ENCODE measurements at regions not wholly inside any gene's neighbourhood (a gene's known extent, or its start where the extent isn't known, plus 50 kb on each side); places are given as distances from the start of the nearest gene placed in this dataset.

DNA sequence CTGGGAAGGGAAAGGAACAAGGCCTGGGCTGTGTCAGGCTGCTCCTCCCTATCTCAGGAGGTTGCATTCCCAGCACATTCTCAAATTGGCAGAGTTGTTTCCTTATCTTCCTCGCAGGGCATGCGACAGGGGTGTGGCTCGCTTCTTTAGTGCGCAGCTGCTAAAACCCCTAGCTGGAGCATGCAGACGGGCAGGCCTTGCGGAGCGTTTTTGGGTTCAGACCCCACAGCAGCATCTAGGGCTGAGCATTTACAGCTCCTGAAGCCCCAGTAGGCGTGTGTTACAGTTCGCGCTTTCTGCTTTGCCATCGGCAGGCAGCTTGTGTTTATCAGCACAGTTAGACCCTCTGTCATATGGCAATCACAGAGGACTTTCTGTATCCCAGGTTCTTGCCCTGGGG is 392.4 kb downstream of the TECRL start:
- H3K56ac ChIP-seq (ENCODE audit: extremely low read depth, insufficient read depth, low read length): no peak overlapping the region
- no peak overlapping the region for H4K91ac ChIP-seq (ENCODE audit: insufficient read depth, low read depth, low read length)
- ChIA-PET POLR2A (ENCODE audit: unreplicated experiment) (no interaction called here), CTCF (no interaction called here)
- H4K20me1 ChIP-seq (ENCODE audit: insufficient read depth, low read length): no peaks in the 10 kb centered on the region
- WGBS, 2 experiments (ENCODE audit: extremely low coverage in 2 of 2, insufficient read length in 1 of 2): 62% methylated on average over 7 of the region's 11 CpGs; no CpG with 5 or more reads in 1 of the 2 experiments
- TF ChIP-seq BHLHE40 (IDR thresholded peaks at IDR 0.05; ENCODE audit: low read depth, low read length) (no peak), POLR2A (IDR thresholded peaks at IDR 0.05; ENCODE audit: low read depth, low read length) (no peak), MAZ (IDR thresholded peaks at IDR 0.05; ENCODE audit: borderline replicate concordance, low read depth, low read length) (no peak), CHD1 (IDR thresholded peaks at IDR 0.05; ENCODE audit: low read depth, low read length) (no peak), RFX5 (IDR thresholded peaks at IDR 0.05; ENCODE audit: low read depth, low read length) (no peak), NFE2L2 (IDR thresholded peaks at IDR 0.05; ENCODE audit: low read depth, low read length) (no peak), CEBPB (IDR thresholded peaks at IDR 0.05; ENCODE audit: low read depth, low read length) (no peak), RCOR1 (IDR thresholded peaks at IDR 0.05; ENCODE audit: insufficient replicate concordance, low read length) (no peak), RAD21 (IDR thresholded peaks at IDR 0.05; ENCODE audit: low read length) (no peak), SMC3 (IDR thresholded peaks at IDR 0.05; ENCODE audit: low read depth, low read length) (no peak), FOS (IDR thresholded peaks at IDR 0.05; ENCODE audit: low read depth, low read length) (no peak), MAFK (IDR thresholded peaks at IDR 0.05; ENCODE audit: low read depth, low read length) (no peak)
- TF ChIP-seq, protein P1, sequence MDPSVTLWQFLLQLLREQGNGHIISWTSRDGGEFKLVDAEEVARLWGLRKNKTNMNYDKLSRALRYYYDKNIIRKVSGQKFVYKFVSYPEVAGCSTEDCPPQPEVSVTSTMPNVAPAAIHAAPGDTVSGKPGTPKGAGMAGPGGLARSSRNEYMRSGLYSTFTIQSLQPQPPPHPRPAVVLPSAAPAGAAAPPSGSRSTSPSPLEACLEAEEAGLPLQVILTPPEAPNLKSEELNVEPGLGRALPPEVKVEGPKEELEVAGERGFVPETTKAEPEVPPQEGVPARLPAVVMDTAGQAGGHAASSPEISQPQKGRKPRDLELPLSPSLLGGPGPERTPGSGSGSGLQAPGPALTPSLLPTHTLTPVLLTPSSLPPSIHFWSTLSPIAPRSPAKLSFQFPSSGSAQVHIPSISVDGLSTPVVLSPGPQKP (IDR thresholded peaks at IDR 0.05; ENCODE audit: borderline replicate concordance, low read depth, low read length): no peak
- TF ChIP-seq, protein P2, sequence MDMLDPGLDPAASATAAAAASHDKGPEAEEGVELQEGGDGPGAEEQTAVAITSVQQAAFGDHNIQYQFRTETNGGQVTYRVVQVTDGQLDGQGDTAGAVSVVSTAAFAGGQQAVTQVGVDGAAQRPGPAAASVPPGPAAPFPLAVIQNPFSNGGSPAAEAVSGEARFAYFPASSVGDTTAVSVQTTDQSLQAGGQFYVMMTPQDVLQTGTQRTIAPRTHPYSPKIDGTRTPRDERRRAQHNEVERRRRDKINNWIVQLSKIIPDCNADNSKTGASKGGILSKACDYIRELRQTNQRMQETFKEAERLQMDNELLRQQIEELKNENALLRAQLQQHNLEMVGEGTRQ (IDR thresholded peaks at IDR 0.05; ENCODE audit: low read depth, low read length): no peak
- TF ChIP-seq, protein P3, sequence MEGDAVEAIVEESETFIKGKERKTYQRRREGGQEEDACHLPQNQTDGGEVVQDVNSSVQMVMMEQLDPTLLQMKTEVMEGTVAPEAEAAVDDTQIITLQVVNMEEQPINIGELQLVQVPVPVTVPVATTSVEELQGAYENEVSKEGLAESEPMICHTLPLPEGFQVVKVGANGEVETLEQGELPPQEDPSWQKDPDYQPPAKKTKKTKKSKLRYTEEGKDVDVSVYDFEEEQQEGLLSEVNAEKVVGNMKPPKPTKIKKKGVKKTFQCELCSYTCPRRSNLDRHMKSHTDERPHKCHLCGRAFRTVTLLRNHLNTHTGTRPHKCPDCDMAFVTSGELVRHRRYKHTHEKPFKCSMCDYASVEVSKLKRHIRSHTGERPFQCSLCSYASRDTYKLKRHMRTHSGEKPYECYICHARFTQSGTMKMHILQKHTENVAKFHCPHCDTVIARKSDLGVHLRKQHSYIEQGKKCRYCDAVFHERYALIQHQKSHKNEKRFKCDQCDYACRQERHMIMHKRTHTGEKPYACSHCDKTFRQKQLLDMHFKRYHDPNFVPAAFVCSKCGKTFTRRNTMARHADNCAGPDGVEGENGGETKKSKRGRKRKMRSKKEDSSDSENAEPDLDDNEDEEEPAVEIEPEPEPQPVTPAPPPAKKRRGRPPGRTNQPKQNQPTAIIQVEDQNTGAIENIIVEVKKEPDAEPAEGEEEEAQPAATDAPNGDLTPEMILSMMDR (conservative IDR thresholded peaks at IDR 0.05; ENCODE audit: low read depth, low read length): no peak
- H3K27ac ChIP-seq (ENCODE audit: insufficient read depth, low read length): no peak overlapping the region
- no peaks in the 10 kb centered on the region for H3K79me1 ChIP-seq (ENCODE audit: low read depth in 1 of 2, low read length in 2 of 2)
- no peaks in the 10 kb centered on the region for H3K36me3 ChIP-seq (ENCODE audit: control insufficient read depth, insufficient read depth, low read length)
- no peak overlapping the region for H4K8ac ChIP-seq (ENCODE audit: low read depth in 2 of 2, low read length in 2 of 2)
- dilution Hi-C loops (cut with HindIII; ENCODE audit: low sequenced_read_pairs, unreplicated experiment): no loop called here
- H3K14ac ChIP-seq (replicated peaks; ENCODE audit: low read depth, low read length): no peak overlapping the region
- no peak overlapping the region for H2AK5ac ChIP-seq (ENCODE audit: low read depth, low read length)
- no peak overlapping the region for H3K4me3 ChIP-seq (ENCODE audit: insufficient read depth, low read depth, low read length)
- no peaks in the 10 kb centered on the region for H3K4me1 ChIP-seq (ENCODE audit: control insufficient read depth, insufficient read depth, low read length)
- no peak overlapping the region for H3K18ac ChIP-seq (ENCODE audit: low read depth, low read length)
- in situ Hi-C loops (cut with MboI; ENCODE audit: low sequenced_read_pairs): no loop called here
- no peak overlapping the region for H2AFZ ChIP-seq (replicated peaks; ENCODE audit: low read length, poor library complexity)
- H2BK120ac ChIP-seq (ENCODE audit: low read depth, low read length): no peak overlapping the region
- DNase-seq (no peak), ATAC-seq (ENCODE audit: low read depth) (no peak)
- no peak overlapping the region for H3K9ac ChIP-seq (ENCODE audit: low read depth, low read length)
- BruUV-seq (replicated peaks): no TSS peak
- H2BK20ac ChIP-seq (ENCODE audit: low read depth, low read length): no peak overlapping the region
- H3K4ac ChIP-seq (ENCODE audit: low read depth, low read length): no peak overlapping the region
- no peak overlapping the region for H2BK5ac ChIP-seq (ENCODE audit: low read depth, low read length, poor library complexity, severe bottlenecking)
- no peak overlapping the region for H3K4me2 ChIP-seq (ENCODE audit: low read depth, low read length)
- peaks cover 10% of the 10 kb centered on the region for H3K9me3 ChIP-seq (ENCODE audit: control insufficient read depth, insufficient read depth, low read length)
- H3K9me1 ChIP-seq (ENCODE audit: insufficient read depth, low read length): no peaks in the 10 kb centered on the region
- H3K27me3 ChIP-seq (ENCODE audit: control insufficient read depth, insufficient read depth, low read length): no peaks in the 10 kb centered on the region
- intact Hi-C loops (cut with micrococcal nuclease): no loop called here
- no peak overlapping the region for H3K23ac ChIP-seq (ENCODE audit: low read depth, low read length)
- H2AK9ac ChIP-seq (replicated peaks; ENCODE audit: low read depth, low read length, poor library complexity): no peak overlapping the region
- no peak overlapping the region for H4K5ac ChIP-seq (ENCODE audit: low read depth, low read length)
- no peak overlapping the region for H2BK15ac ChIP-seq (ENCODE audit: low read depth, low read length)

Data from IMR-90 (cell line).